HCT116 (cell line): ENCODE measurements at regions not wholly inside any gene's neighbourhood (a gene's known extent, or its start where the extent isn't known, plus 50 kb on each side); places are given as distances from the start of the nearest gene placed in this dataset.
"Not testable (repeated sequence)": the region's sequence is repeated elsewhere in the genome, so short reads cannot be mapped to it uniquely, and the experiment has no call there.

ENCODE experiments used
- ZFX ChIP-seq: fragments of 450-650 bp; IDR thresholded peaks from 2 replicates; pipeline ENCODE4 v1.6.1; 2017
- TF ChIP-seq, protein P1 (sequence below), 3 experiments: fragments of 200-600 bp in 1 of 3; sonication (generic) in 1 of 3; IDR thresholded peaks in 2 of 3; conservative IDR thresholded peaks in 1 of 3; 2 replicates each; pipeline ENCODE4 v1.5.1; 2012 to 2017; ENCODE audit warnings: low read depth in 2 of 3, low read length in 2 of 3, antibody characterized with exemption in 1 of 3, borderline replicate concordance in 1 of 3, control low read depth in 1 of 3, mild to moderate bottlenecking in 1 of 3, mixed read lengths in 1 of 3, mixed run types in 1 of 3, moderate library complexity in 1 of 3; ENCODE audit not compliant: insufficient read depth in 1 of 3

DNA sequence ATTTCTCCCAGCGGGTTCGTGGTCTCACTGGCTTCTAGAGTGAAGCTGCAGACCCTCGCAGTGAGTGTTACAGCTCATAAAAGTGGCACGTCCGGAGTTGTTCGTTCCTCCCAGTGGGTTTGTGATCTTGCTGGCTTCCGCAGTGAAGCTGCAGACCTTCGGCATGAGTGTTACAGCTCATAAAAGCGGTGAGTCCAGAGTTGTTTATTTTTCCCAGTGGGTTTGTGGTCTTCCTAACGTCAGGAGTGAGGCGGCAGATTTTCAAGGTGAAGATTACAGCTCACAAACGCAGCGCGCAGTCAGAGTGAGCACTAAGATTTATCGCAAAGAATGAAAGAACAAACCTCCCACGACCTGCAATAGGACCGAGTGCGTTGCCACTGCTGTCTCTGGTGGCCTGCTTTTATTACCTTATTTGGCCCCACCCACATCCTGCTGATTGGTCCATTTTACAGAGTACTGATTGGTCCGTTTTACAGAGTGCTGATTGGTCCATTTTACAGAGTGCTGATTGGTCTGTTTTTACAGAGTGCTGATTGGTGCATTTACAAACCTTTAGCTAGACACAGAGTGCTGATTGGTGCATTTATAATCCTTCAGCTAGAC, 90.0 kb upstream of the SHISA6 start:
- TF ChIP-seq, protein P1, sequence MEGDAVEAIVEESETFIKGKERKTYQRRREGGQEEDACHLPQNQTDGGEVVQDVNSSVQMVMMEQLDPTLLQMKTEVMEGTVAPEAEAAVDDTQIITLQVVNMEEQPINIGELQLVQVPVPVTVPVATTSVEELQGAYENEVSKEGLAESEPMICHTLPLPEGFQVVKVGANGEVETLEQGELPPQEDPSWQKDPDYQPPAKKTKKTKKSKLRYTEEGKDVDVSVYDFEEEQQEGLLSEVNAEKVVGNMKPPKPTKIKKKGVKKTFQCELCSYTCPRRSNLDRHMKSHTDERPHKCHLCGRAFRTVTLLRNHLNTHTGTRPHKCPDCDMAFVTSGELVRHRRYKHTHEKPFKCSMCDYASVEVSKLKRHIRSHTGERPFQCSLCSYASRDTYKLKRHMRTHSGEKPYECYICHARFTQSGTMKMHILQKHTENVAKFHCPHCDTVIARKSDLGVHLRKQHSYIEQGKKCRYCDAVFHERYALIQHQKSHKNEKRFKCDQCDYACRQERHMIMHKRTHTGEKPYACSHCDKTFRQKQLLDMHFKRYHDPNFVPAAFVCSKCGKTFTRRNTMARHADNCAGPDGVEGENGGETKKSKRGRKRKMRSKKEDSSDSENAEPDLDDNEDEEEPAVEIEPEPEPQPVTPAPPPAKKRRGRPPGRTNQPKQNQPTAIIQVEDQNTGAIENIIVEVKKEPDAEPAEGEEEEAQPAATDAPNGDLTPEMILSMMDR (IDR thresholded peaks at IDR 0.05 in 2 of 3, conservative IDR thresholded peaks at IDR 0.05 in 1 of 3; ENCODE audit: borderline replicate concordance in 1 of 3, insufficient read depth in 1 of 3, low read depth in 2 of 3, low read length in 2 of 3): not testable (repeated sequence)
- TF ChIP-seq ZFX: not testable (repeated sequence)
